Eye (tissue), 1 donor: ENCODE measurements at regions not wholly inside any gene's neighbourhood (a gene's known extent, or its start where the extent isn't known, plus 50 kb on each side); places are given as distances from the start of the nearest gene placed in this dataset.
"Not testable (repeated sequence)": the region's sequence is repeated elsewhere in the genome, so short reads cannot be mapped to it uniquely, and the experiment has no call there.

Experiments
- DNase-seq: peaks from one replicate; pipeline ENCODE4 v3.0.0-alpha.2; 2015

DNA sequence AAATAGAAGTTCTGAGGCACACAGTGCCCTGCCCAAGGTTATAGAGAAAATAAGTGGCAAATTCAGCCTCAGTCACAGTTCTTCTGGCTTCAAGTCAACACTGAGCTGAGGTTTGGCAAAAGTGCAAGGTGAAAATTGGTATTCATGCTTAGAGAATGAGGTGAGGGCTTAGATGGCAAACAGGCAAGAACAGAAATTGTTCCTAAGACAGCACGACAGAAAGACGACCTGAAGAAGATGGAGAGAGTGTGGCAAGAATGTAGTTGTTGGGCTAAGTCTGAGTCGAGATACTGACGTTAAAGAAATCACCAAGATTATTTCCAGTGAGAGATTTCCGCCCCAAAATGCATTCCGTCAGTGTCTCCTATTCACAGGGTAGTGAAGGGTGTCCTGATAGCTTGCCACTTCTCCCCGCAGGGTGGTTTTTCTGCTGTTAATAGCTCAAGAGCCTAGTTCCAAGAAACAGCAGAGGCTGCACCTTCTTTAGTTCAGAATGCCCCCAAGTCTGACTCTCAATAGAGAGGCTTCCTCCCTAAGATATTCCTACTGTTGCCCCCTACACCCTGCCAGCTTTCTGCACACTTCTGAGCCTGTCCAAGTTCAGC, 260.8 kb upstream of the AMIGO2 start:
- DNase-seq = no peak

- DNase-seq = no peak
Measured at GRCh38 chr12:47337581-47337980, 257.8 kb upstream of the AMIGO2 start.

DNA sequence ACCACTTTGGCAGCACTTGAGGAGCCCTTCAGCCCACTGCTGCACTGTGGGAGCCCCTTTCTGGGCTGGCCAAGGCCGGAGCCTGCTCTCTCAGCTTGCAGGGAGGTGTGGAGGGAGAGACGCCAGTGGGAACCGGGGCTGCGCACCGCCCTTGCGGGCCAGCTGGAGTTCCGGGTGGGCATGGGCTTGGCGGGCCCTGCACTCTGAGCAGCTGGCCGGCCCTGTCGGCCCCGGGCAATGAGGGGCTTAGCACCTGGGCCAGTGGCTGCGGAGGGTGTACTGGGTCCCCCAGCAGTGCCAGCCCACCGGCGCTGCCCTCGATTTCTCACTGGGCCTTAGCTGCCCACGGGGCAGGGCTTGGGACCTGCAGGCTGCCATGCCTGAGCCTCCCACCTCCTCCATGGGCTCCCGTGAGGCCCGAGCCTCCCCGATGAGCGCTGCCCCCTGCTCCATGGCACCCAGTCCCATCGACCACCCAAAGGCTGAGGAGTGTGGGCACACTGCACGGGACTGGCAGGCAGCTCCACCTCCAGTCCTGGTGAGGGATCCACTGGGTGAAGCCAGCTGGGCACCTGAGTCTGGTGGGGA, 253.6 kb upstream of the AMIGO2 start:
- not testable (repeated sequence) for DNase-seq

DNA sequence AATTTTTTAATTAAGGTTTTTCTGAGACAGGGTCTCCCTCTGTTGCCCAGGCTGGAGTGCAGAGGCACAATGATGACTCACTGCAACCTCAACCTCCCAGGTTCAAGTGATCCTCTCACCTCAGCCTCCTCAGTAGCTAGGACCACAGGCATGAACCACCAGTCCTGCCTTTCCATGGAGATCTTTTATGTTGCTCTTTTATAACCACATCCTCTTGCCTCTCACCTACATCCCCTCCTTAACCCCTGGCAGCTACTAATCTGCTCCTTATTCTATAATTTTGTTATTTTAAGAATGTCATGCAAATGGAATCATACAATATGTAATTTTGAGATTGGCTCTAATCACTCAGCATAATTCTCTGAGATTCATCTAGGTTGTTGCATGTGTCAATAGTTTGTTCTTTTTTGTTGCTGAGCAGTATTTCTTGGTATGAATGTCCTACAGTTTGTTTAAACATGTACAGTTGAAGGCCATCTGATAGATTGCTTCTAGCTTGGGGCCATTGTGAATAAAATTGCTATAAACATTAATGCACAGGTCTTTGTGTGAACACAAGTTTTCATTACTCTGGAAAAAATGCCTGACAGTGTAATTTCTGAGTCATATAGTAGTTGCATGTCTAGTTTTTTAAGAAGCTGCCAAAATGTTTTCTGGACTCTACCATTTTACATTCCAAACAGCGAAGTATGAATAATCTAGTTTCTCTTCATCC, 249.2 kb upstream of the AMIGO2 start:
- no peak for DNase-seq

- no peak for DNase-seq
Measured at GRCh38 chr12:47326190-47326589, 246.4 kb upstream of the AMIGO2 start.

GRCh38 chr12:47323802-47324201, 244.0 kb upstream of the AMIGO2 start:
- DNase-seq = no peak

DNA sequence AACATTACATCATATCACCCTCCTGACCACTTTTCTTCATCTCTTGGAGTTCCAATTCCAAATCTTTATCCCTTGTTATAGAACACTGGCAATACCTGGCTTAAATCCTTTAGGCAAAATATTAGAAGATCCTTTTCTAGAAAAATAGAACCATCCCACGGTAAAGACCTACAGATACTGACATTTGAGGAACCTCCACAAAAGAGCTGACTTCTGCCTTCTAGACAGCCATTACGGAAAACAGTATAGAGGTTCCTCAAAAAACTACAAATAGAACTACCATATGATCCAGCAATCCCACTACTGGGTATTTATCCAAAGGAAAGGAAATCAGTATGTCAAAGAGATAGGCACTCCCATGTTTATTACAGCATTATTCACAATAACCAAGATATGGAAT, 241.7 kb upstream of the AMIGO2 start:
- DNase-seq = no peak

DNA sequence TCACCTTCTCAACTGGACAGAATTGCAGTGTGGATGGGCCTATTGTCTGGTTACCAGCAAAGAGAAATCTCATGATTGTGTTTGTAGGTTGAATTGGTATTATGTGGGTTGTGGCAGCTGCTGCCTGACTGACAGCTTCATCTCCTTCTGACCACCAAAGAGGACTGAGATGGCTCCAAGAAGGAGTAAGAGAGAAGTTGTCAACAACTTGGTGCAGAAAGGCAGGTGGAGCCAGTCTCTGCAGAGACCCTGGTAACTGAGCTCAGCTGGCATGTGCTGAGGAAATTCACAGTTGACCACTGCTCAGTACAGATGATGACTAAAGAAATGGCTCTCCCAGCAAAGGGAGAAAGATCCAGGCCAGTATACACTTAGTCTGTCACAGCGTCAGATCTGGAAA, 240.0 kb upstream of the AMIGO2 start:
- DNase-seq = no peak

DNA sequence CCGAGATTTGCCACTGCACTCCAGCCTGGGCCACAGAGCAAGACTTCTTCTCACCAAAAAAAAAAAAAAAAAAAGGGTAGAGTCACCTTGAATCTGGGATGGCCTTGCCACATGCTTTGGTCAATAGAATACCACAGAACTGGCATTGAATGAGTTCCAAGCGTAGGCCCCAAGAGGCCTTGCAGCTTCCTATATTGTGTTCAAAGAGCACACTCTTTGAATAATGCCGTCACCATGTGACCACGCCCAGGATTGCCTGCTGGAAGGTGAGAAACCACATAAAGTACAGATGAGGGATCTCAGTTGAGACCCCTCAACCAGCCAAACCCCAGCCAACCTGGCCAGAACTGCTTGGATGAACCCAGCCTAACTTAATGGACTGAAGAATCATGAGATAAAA, 239.2 kb upstream of the AMIGO2 start:
- DNase-seq = no peak

DNA sequence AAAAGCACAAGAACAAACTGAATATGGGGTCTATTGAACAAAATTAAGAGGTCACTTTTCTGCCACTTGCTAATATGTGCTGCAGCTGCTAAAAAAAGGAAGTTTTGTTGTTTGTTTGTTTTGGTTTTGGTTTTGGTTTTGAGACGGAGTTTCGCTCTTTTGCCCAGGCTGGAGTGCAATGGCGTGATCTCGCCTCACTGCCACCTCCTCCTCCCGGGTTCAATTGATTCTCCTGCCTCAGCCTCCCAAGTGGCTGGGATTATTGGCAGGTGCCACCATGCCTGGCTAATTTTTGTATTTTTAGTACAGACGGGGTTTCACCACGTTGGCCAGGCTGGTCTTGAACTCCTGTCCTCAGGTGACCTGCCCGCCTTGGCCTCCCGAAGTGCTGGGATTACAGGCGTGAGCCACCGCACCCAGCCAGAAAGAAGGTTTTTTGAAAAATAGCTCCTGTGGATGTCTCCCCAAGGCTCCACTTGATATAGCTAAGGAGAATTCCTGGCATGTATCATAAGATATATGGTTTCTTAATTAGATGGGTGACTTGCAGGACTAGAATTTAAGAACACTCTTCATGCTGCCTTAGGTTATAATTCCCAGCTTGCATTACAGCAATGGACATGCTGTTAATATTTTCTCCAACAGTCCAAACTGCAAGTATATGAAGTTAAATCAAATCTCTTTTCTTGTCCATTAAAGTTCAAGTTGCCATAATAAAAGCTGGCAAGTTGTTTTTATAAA, 237.6 kb upstream of the AMIGO2 start:
- no peak for DNase-seq

GRCh38 chr12:47316609-47317049, 236.9 kb upstream of the AMIGO2 start:
- DNase-seq = no peak

- DNase-seq = no peak
Measured at GRCh38 chr12:47314996-47315395, 235.2 kb upstream of the AMIGO2 start.

DNA sequence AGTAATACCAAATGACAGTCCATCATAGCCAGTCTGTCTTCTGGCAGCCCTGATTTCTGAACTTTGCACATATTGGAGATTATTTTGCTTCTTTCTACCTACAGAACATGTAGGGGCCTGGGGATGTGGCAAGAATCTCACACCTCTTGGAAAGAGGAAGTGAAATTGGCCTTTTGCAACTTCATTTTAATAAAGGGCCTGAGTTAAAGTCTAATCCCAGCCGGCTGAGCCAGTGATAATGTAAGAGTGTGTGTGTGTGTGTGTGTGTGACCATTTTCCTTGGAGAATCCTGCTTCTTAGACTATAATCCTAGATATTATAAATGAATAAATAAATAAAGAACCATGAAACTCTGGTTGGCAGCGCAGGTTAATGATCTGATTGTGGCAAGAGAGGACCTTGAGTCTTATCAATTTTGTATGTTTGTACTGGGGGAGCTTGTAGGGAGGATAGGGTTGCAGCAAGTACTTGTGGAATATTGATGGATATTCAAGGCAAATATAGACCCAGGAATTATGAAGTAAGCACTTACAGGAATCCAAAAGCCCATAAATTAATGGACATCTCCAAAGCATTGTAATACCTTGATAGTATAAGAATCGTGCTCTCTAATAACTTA, 233.2 kb upstream of the AMIGO2 start:
- DNase-seq = no peak

GRCh38 chr12:47312147-47312546, 232.4 kb upstream of the AMIGO2 start:
- no peak for DNase-seq

DNA sequence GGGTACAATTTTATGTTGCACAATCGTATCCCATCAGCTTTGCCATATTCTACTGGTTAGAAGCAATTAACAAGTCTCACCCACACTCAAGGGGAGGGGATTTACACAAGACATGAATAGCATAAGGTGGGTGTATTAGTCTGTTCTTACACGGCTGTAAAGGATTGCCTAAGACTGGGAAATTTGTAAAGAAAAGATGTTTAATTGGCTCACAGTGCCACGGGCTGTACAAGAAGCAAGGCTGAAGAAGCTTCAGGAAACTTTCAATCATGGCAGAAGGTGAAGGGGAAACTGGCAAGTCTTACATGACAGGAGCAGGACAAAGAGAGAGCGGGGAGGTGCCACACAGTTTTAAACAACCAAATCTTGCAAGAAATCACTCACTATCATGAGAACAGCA, 231.8 kb upstream of the AMIGO2 start:
- DNase-seq = no peak

GRCh38 chr12:47311010-47311409, 231.3 kb upstream of the AMIGO2 start:
- DNase-seq = no peak

DNA sequence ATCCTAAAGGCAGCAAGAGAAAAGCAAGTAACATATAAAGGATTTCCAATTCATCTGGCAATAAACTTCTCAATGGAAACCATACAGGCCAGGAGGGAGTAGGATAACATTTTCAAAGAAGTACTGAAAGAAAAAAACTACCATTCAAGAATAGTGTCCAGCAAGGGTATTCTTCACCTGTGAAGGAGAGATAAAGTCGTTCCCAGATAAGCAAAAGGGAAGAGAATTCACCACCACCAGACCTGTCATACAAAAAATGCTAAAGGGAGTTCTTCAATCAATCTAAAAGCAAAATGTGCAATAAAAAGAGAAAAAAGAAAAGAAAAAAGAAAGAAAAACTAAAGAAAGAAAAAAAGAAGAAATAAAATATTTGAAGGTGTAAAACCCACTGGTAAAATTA, 228.9 kb upstream of the AMIGO2 start:
- no peak for DNase-seq

DNA sequence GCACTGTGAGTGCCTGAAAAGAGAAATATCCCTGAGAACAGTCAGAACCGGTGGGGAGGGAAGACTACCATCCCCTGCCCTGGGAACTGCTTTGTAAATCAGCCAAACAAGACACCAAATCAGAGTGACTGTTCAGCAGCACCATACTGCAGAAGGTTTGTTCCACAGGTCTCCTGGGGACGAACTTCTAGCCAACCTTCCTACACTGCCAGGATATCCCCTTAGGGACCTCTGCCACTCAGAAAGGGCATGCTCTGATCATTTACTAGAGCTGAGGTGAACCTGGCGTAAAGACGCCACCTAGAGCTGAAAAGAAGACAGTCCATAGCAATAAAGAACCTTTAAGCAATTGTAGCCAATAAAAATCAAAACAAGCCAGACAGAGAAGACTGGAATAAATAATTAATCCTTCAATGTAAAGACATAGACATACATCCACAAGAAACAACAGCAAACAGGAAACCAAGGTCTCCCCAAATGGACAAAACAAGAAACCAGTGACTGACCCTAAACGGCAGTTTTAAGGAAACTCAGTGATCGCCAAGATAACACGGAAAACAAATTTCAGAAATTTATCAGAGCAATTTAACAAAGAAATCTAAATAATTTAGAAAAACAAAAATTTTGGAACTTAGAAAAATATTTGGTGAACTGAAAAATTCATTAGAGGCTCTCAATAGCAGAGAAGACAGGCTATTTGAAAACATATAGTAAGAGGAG, 228.1 kb upstream of the AMIGO2 start:
- peak; percentile 41 for DNase-seq

GRCh38 chr12:47306773-47307679, 227.3 kb upstream of the AMIGO2 start:
- DNase-seq = not testable (repeated sequence)

DNA sequence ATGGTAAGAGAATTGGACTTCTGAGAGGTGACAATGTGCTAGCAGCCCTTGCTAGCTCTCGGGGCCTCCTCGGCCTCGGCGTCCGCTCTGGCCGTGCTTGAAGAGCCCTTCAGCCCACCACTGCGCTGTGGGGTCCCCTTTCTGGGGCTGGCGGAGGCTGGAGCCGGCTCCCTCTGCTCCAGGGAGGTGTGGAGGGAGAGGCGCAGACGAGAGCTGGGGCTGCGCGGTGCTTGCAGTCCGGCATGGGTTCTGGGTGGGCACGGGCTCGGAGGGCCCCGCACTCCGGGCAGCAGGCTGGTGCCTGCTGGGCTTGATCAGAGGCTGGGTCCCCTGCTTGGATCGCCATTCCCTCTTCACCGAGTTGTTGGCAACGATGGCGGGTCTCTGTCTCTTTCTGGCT, 226.4 kb upstream of the AMIGO2 start:
- DNase-seq = no peak

DNA sequence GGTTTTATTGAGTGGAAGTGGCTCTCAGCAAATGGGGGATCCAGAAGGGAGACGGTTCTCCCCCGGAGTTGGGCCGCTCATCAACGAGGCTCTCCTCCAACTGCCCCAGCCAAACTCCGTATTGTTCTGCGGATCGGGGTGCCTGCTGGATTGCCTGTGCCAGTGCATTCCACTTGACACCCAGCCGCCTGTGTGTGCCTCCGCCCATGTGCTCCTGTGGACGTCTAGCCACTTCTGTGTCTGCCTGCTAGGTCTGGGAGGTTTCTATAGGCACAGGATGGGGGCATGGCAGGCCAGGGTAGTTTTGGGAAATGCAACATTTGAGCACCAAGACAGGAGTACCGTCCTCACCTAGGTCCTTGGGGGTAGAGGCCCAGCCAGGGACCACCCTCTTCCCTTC, 225.7 kb upstream of the AMIGO2 start:
- DNase-seq = no peak
